ENCODE measurements at regions not wholly inside any gene's neighbourhood (a gene's known extent, or its start where the extent isn't known, plus 50 kb on each side); places are given as distances from the start of the nearest gene placed in this dataset.

DNA sequence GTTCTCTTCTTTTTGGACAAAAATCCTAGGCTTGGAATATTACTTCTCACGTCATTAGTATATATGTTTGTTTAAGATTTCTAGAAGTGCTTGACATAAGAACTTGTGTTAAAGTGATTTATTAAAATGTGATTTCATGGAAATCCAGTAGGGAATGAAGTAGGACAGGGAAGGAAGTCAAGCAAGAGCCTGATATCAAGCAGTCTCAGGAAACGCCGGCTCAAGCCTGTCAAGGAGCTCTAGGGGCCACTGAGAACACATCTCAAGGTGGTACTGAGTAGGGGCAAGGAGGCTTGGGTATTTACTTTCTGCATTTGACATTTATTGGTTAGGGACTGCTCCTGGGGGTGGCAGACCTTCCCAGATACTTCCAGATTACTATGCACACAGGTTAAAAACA lies 920.9 kb upstream of the GJE1 start:
- Histone ChIP-seq H3K27me3 (replicated peaks; ENCODE audit: insufficient read depth, low read depth, low read length, poor library complexity) (no peaks in the 10 kb centered on the region), H3K27ac (ENCODE audit: low read depth, low read length, poor library complexity, severe bottlenecking) (no peak overlapping the region), H3K9me3 (ENCODE audit: low read depth, low read length, poor library complexity, severe bottlenecking) (no peaks in the 10 kb centered on the region), H3K4me1 (ENCODE audit: insufficient read depth, low read length, poor library complexity, severe bottlenecking) (no peaks in the 10 kb centered on the region), H3K36me3 (ENCODE audit: insufficient read depth, low read length, poor library complexity, severe bottlenecking) (no peaks in the 10 kb centered on the region), H3K4me3 (ENCODE audit: low read depth, low read length, poor library complexity, severe bottlenecking) (no peak overlapping the region)
- intact Hi-C loops (cut with micrococcal nuclease; ENCODE audit: unreplicated experiment): no loop called here
- no TSS peak for BruUV-seq (replicated peaks)
- no peak for DNase-seq (ENCODE audit: low spot score)
- ChIA-PET CTCF (no interaction called here), POLR2A (ENCODE audit: low non-redundant PET) (no interaction called here)
- TF ChIP-seq, protein P1, sequence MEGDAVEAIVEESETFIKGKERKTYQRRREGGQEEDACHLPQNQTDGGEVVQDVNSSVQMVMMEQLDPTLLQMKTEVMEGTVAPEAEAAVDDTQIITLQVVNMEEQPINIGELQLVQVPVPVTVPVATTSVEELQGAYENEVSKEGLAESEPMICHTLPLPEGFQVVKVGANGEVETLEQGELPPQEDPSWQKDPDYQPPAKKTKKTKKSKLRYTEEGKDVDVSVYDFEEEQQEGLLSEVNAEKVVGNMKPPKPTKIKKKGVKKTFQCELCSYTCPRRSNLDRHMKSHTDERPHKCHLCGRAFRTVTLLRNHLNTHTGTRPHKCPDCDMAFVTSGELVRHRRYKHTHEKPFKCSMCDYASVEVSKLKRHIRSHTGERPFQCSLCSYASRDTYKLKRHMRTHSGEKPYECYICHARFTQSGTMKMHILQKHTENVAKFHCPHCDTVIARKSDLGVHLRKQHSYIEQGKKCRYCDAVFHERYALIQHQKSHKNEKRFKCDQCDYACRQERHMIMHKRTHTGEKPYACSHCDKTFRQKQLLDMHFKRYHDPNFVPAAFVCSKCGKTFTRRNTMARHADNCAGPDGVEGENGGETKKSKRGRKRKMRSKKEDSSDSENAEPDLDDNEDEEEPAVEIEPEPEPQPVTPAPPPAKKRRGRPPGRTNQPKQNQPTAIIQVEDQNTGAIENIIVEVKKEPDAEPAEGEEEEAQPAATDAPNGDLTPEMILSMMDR (conservative IDR thresholded peaks at IDR 0.05; ENCODE audit: low read depth, low read length): no peak

DNA sequence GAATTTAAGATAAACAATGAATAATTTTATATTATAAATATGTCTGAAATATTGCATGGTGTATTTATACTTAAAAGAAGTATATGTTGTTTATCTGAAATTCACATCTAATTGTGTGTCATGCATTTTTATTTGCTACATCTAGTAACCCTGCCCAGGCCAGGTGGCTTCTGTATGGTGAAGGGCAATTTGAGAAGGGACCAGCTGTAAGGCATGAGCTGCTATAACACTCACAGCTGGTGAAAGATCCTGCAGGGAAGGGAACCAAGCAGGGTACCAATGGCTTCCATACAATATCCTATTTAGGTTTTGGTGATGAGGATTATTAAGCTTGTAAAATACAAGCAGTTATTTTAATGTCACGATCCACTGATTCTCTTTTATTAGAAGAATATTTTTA lies 921.8 kb upstream of the GJE1 start:
- no peak for DNase-seq (ENCODE audit: low spot score)
- Histone ChIP-seq H3K4me3 (ENCODE audit: low read depth, low read length, poor library complexity, severe bottlenecking) (no peak overlapping the region), H3K36me3 (ENCODE audit: insufficient read depth, low read length, poor library complexity, severe bottlenecking) (no peaks in the 10 kb centered on the region), H3K27me3 (replicated peaks; ENCODE audit: insufficient read depth, low read depth, low read length, poor library complexity) (no peaks in the 10 kb centered on the region), H3K27ac (ENCODE audit: low read depth, low read length, poor library complexity, severe bottlenecking) (no peak overlapping the region), H3K4me1 (ENCODE audit: insufficient read depth, low read length, poor library complexity, severe bottlenecking) (no peaks in the 10 kb centered on the region), H3K9me3 (ENCODE audit: low read depth, low read length, poor library complexity, severe bottlenecking) (no peaks in the 10 kb centered on the region)
- TF ChIP-seq, protein P1 (conservative IDR thresholded peaks at IDR 0.05; ENCODE audit: low read depth, low read length): no peak
- TF ChIP-seq EZH2 (IDR thresholded peaks at IDR 0.05; ENCODE audit: borderline replicate concordance, low read depth, low read length, poor library complexity, severe bottlenecking): no peak
- intact Hi-C loops (cut with micrococcal nuclease; ENCODE audit: unreplicated experiment): no loop called here
- CTCF ChIA-PET: no interaction called here
- POLR2A ChIA-PET (ENCODE audit: low non-redundant PET): no interaction called here
- BruUV-seq (replicated peaks): no TSS peak

DNA sequence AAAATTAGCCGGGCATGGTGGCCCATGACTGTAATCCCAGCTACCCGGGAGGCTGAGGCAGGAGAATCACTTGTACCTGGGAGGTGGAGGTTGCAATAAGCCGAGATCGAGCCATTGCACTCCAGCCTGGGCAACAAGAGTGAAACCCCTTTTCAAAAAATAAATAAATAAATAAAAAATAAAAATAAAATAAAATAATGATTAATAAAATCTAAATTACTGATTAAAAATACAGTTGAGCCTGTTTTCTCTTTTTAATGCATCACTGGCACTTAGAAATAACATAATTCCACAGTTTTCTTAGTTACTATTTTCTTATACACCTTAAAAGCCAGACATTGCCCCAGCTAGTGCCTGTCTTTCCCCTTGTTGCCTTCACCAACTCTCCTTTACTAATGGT lies 922.8 kb upstream of the GJE1 start:
- no TSS peak for BruUV-seq (replicated peaks)
- CTCF ChIA-PET: no interaction called here
- no peak for TF ChIP-seq EZH2 (IDR thresholded peaks at IDR 0.05; ENCODE audit: borderline replicate concordance, low read depth, low read length, poor library complexity, severe bottlenecking)
- TF ChIP-seq, protein P1 (conservative IDR thresholded peaks at IDR 0.05; ENCODE audit: low read depth, low read length): no peak
- DNase-seq (ENCODE audit: low spot score): no peak
- Histone ChIP-seq H3K27ac (ENCODE audit: low read depth, low read length, poor library complexity, severe bottlenecking) (no peak overlapping the region), H3K4me3 (ENCODE audit: low read depth, low read length, poor library complexity, severe bottlenecking) (no peak overlapping the region), H3K9me3 (ENCODE audit: low read depth, low read length, poor library complexity, severe bottlenecking) (no peaks in the 10 kb centered on the region), H3K27me3 (replicated peaks; ENCODE audit: insufficient read depth, low read depth, low read length, poor library complexity) (no peaks in the 10 kb centered on the region), H3K4me1 (ENCODE audit: insufficient read depth, low read length, poor library complexity, severe bottlenecking) (no peaks in the 10 kb centered on the region), H3K36me3 (ENCODE audit: insufficient read depth, low read length, poor library complexity, severe bottlenecking) (no peaks in the 10 kb centered on the region)
- POLR2A ChIA-PET (ENCODE audit: low non-redundant PET): no interaction called here
- intact Hi-C loops (cut with micrococcal nuclease; ENCODE audit: unreplicated experiment): no loop called here

All from A673 (cell line).